Endometrium (tissue), 2 donors: ENCODE measurements at regions not wholly inside any gene's neighbourhood (a gene's known extent, or its start where the extent isn't known, plus 50 kb on each side); places are given as distances from the start of the nearest gene placed in this dataset.
"Not testable (repeated sequence)": the region's sequence is repeated elsewhere in the genome, so short reads cannot be mapped to it uniquely, and the experiment has no call there.

Experiments
- FAIRE-seq: peaks from 2 replicates; lab custom pipeline; 2012; peaks lifted over from hg19 to GRCh38; lab: Jason Lieb, UNC
- donor health status: control.
- donor health status: control.

- no peak for FAIRE-seq
Observed at GRCh38 chr2:144812288-144812687, 292.4 kb upstream of the ZEB2 start.

- FAIRE-seq = no peak
Observed at GRCh38 chr2:144801766-144802165, 281.8 kb upstream of the ZEB2 start.

DNA sequence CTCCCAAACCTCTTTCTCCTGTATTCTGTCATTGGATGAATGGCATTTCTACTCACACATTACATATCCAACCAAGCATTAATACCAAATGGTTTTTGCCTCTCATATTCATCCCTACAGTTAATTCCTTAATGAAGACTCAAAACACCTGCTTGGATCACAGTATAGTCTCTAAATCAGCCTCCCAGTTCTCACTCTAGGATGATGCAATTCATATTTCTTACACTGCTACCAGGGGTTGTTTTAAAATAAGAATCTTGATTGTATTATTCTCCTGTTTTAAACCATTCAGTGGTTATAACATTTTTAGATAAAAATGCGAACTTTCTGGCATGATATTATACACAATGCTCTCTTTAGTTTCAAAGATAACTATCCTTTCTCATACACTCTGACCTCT, 281.4 kb upstream of the ZEB2 start:
- no peak for FAIRE-seq

- no peak for FAIRE-seq
Observed at GRCh38 chr2:144798989-144799388, 279.1 kb upstream of the ZEB2 start.

GRCh38 chr2:144798034-144798433, 278.1 kb upstream of the ZEB2 start:
- FAIRE-seq = no peak

DNA sequence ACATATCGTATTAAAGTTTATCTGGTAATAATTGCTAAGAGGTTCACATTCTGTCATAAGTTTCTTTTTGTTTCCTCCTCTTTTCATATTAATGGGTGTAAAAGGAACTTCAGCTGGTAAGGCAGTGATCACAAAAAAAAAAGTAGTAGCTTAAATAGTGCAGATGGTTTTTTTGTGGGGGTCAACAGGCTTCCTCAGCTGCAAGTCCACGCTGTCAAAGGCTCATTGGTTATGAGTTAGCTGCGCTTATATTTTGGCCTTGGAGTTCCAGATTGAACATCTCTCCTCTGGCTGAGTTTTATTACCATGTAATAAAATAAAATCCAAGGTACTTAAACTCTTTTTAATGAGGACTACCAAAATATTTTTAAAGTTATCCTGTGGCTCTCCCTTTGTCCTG, 277.0 kb upstream of the ZEB2 start:
- FAIRE-seq = peak; percentile 95

DNA sequence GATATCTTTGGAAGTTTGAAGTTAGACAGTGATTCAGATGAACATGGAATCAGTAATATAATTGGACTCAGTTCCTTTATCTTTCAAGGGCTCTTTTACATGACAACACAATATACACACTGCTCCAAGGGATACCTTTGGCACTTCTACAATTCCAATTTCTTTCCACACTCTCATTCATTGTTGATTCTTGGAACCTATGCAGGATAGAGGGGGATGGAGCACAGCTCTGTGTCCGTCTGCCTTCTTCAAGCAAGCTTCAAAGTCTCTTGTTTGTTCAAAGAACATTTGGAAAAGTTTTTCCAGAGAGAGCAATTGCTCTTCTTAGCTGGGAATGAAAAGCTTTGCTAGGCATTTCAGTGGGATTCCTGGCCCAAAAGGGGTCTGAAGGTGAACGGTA, 276.2 kb upstream of the ZEB2 start:
- no peak for FAIRE-seq

DNA sequence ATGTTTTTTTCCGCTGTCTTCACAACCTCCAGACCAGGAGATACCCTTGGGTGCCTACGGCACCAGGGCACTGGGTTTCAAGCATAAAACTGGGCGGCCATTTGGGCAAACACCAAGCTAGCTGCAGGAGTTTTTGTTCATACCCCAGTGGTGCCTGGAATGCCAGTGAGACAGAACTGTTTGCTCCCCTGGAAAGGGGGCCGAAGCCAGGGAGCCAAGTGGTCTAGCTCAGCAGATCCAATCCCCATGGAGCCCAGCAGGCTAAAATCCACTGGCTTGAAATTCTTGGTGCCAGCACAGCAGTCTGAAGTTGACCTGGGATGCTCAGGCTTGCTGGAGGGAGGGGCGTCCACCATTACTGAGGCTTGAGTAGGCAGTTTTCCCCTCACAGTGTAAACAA, 265.3 kb upstream of the ZEB2 start:
- no peak for FAIRE-seq

DNA sequence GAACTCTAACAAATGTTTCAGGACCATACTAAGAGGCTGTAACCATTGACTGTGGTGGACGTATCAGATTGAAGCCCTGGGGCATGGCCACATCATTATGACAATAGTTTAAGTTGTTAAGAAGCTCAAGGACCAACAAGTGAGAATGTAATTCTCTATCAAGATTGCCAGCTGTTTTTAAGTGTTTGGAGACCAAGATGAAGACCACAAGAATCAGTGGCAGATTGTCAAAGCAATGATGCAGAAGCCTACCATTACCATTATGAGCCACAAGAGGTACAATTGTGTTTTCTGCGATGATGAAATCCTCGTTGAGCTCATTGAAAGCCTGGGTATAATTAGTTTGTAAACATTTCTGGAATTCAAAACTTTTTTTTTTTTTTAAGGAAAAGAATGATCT, 261.1 kb upstream of the ZEB2 start:
- FAIRE-seq = no peak

DNA sequence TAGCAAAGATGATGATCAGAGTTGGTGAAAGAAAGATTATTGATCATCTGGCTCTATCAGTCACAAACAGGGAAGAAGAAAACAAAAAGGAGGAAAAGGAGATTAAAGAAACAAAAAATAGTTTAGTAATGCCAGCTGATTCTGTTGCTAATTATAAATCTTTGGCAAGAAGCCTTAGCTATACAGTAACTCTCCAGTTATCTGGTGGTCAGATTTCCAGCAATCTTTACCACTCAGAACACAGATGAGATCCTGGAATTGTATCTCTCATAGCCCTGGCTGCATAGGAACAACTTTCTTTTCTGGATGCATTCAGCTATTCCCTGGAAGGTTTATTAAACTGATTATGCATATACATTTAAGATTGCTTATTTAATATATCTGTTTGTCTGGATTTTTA, 256.8 kb upstream of the ZEB2 start:
- FAIRE-seq = no peak

DNA sequence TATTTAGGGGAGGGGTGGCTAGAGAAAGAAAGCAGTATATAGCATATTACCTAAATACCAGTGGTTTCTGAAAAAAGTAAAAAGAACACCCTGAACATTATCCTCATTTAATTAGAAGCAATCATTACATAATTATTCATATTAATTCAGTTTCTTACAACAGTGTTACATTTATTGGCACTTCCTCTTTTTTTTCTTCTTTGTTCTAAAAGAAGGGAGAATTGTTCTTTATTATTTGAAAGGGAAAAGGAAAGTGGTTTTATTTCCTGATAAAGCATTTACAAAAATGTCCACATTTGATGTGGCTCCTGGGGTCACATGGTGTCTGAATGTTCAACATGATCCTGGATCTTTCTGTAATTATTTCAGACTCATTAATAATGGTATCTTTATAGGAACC, 254.9 kb upstream of the ZEB2 start:
- FAIRE-seq = no peak

DNA sequence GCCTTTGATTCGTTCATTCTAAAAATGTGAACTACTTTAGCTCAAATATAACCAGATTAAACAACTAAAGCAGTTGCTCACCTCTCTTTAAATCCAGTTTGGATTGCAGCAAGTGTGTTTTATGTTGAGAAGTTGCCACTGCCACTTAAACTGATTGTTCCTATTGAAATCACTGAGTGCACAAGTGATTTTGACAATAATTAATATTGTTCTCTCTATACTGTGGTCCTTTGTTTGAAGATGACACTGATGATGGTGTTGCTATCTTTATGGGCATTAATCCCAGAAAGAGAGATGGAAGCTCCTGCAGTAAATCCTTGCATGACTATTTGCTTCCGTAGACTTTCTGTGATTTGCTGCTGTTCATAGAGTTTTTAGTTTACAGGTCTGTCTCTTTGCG, 251.4 kb upstream of the ZEB2 start:
- FAIRE-seq = no peak

GRCh38 chr2:144770616-144771230, 250.8 kb upstream of the ZEB2 start:
- FAIRE-seq = no peak

- FAIRE-seq = not testable (repeated sequence)
Observed at GRCh38 chr2:144760939-144761338, 241.0 kb upstream of the ZEB2 start.

GRCh38 chr2:144759746-144760145, 239.8 kb upstream of the ZEB2 start:
- no peak for FAIRE-seq

DNA sequence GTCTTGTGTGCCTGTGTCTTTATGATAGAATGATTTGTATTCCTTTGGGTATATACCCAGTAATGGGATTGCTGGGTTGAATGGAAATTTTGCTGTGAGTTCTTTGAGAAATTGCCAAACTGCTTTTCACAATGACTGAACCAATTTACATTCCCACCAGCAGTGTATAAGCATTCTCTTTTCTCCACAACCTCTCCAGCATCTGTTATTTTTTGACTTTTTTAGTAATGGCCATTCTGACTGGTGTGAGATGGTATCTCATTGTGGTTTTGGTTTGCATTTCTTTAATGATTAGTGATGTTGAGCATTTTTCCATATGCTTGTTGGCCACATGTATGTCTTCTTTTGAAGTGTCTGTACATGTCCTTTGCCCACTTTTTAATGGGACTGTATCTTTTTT, 238.3 kb upstream of the ZEB2 start:
- not testable (repeated sequence) for FAIRE-seq

DNA sequence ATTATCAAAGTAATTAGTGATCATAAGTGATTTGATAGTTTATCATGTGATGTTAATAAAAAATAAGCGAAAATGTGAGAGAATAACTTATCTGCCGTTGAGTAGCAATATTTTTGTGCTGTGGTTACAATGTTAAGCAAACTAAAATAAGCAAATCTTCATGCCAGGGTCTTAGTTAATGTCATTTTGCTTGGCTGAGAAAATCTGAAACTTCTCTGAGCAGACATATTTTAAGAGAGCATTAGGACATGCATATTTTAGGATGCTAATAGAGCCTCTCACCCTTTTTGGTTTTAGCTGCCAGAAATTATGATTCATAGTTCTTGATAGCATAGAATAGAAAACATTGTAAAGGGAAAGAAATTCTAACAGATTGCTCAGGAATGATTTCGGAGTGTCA, 233.5 kb upstream of the ZEB2 start:
- no peak for FAIRE-seq

DNA sequence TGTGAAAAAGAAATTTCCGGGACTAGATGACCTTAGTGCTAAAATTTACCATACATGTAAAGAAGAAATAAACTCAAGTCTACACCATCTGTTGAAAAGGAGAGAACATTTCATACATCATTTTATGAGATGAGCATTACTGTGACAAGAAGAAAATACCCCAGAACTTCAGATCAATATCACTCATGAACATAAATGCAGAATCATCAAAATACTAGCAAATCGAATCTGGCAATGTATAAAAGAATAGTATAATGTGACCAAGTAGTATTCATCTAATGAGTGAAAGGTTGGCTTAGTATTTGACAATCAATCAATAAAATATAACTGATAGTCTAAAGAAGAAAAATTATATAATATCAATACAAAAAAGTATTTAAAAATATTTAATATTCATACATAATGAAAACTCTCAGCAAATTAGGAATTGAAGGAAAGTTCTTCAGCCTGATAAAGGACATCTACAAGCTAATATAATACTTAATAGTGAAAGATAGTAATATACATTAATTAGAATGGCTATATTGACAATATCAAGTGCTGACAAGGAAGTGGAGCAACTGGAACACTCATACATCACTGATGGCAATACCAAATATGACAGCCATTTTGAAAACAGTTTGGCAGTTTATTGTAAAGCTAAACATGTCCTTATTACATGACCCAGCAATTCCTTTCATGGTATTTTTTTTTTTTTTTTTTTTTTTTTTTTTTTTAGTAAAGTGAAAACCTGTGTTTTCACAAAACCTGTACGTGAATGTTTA, 231.4 kb upstream of the ZEB2 start:
- no peak for FAIRE-seq

GRCh38 chr2:144749188-144749587, 229.3 kb upstream of the ZEB2 start:
- FAIRE-seq = no peak

GRCh38 chr2:144748443-144748842, 228.5 kb upstream of the ZEB2 start:
- no peak for FAIRE-seq

- no peak for FAIRE-seq
Observed at GRCh38 chr2:144747571-144747970, 227.7 kb upstream of the ZEB2 start.

DNA sequence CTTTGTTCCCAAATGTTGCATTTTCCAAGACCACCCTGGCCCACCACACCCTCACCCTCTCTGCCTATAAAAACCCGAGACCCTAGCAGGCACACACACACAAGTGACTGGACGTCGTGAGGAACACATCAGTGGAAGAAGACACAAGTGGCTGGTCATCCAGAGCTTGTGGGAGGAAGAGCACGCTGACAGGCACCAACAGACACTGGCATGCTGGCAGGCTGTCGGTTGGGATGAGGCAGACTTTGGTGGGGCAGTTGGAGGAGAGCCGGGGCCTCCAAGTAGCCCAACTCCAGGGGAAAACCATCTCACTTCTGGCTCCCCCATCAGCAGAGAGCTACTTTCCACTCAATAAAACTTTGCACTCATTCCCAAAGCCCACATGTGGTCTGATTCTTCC, 225.5 kb upstream of the ZEB2 start:
- FAIRE-seq = no peak

GRCh38 chr2:144738749-144739148, 218.8 kb upstream of the ZEB2 start:
- no peak for FAIRE-seq

- no peak for FAIRE-seq
Observed at GRCh38 chr2:144730711-144731110, 210.8 kb upstream of the ZEB2 start.
